Panc1 (cell line): ENCODE measurements at regions not wholly inside any gene's neighbourhood (a gene's known extent, or its start where the extent isn't known, plus 50 kb on each side); places are given as distances from the start of the nearest gene placed in this dataset.

Experiments
- POLR2AphosphoS5 ChIP-seq: IDR thresholded peaks from 2 replicates; pipeline ENCODE4 v1.6.1; 2012; ENCODE audit warnings: mild to moderate bottlenecking, low read depth, low read length, moderate library complexity
- SIN3A ChIP-seq: IDR thresholded peaks from 2 replicates; pipeline ENCODE4 v1.6.1; 2012; ENCODE audit warnings: low read depth, mild to moderate bottlenecking, low read length, moderate library complexity, borderline replicate concordance; ENCODE audit not compliant: insufficient read depth
- TCF7L2 ChIP-seq: IDR thresholded peaks from 2 replicates; pipeline ENCODE4 v1.6.1; 2011; ENCODE audit warnings: mild to moderate bottlenecking, low read depth, low read length, inconsistent platforms
- TF ChIP-seq, protein P1 (sequence below): fragments of 450-650 bp; IDR thresholded peaks from 2 replicates; pipeline ENCODE4 v1.5.1; 2017; ENCODE audit warnings: mild to moderate bottlenecking
- TF ChIP-seq, protein P2 (sequence below), 2 experiments: IDR thresholded peaks; 2 replicates each; pipeline ENCODE4 v1.6.1; 2011 to 2012; ENCODE audit warnings: low read depth in 2 of 2, control low read depth in 1 of 2, low read length in 1 of 2, mild to moderate bottlenecking in 1 of 2, moderate library complexity in 1 of 2; ENCODE audit not compliant: insufficient read depth in 1 of 2

DNA sequence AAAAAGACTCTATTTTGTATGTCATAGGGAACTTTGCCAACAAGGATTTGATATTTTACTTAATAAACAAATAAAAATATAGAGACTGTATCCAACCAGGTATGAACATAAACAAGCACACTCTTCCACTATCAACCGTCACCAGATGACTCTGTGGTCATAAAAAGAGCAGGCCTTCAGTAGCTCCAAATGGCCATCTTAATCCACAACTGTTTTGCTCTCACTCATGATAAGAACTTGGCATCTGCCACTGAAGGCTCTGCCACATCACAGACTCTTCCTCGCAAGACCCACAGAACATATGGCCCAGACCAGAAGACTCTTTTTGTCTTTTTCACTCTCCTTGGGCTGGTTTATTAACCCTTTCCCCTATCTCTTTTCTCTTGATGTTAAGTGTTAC lies 98.7 kb upstream of the POM121L12 start:
- TF ChIP-seq, protein P1, sequence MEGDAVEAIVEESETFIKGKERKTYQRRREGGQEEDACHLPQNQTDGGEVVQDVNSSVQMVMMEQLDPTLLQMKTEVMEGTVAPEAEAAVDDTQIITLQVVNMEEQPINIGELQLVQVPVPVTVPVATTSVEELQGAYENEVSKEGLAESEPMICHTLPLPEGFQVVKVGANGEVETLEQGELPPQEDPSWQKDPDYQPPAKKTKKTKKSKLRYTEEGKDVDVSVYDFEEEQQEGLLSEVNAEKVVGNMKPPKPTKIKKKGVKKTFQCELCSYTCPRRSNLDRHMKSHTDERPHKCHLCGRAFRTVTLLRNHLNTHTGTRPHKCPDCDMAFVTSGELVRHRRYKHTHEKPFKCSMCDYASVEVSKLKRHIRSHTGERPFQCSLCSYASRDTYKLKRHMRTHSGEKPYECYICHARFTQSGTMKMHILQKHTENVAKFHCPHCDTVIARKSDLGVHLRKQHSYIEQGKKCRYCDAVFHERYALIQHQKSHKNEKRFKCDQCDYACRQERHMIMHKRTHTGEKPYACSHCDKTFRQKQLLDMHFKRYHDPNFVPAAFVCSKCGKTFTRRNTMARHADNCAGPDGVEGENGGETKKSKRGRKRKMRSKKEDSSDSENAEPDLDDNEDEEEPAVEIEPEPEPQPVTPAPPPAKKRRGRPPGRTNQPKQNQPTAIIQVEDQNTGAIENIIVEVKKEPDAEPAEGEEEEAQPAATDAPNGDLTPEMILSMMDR = no peak
- TF ChIP-seq POLR2AphosphoS5 = no peak
- TF ChIP-seq SIN3A = no peak
- TF ChIP-seq TCF7L2 = no peak
- TF ChIP-seq, protein P2, sequence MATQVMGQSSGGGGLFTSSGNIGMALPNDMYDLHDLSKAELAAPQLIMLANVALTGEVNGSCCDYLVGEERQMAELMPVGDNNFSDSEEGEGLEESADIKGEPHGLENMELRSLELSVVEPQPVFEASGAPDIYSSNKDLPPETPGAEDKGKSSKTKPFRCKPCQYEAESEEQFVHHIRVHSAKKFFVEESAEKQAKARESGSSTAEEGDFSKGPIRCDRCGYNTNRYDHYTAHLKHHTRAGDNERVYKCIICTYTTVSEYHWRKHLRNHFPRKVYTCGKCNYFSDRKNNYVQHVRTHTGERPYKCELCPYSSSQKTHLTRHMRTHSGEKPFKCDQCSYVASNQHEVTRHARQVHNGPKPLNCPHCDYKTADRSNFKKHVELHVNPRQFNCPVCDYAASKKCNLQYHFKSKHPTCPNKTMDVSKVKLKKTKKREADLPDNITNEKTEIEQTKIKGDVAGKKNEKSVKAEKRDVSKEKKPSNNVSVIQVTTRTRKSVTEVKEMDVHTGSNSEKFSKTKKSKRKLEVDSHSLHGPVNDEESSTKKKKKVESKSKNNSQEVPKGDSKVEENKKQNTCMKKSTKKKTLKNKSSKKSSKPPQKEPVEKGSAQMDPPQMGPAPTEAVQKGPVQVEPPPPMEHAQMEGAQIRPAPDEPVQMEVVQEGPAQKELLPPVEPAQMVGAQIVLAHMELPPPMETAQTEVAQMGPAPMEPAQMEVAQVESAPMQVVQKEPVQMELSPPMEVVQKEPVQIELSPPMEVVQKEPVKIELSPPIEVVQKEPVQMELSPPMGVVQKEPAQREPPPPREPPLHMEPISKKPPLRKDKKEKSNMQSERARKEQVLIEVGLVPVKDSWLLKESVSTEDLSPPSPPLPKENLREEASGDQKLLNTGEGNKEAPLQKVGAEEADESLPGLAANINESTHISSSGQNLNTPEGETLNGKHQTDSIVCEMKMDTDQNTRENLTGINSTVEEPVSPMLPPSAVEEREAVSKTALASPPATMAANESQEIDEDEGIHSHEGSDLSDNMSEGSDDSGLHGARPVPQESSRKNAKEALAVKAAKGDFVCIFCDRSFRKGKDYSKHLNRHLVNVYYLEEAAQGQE (IDR thresholded peaks at IDR 0.05; ENCODE audit: insufficient read depth in 1 of 2, low read depth in 2 of 2, low read length in 1 of 2) = no peak
